HEK293T (cell line): ENCODE measurements at regions not wholly inside any gene's neighbourhood (a gene's known extent, or its start where the extent isn't known, plus 50 kb on each side); places are given as distances from the start of the nearest gene placed in this dataset.

Source experiments
- ELF4 ChIP-seq: fragments of 450-650 bp; IDR thresholded peaks from 2 replicates; pipeline ENCODE4 v1.6.1; 2017; ENCODE audit warnings: antibody characterized with exemption
- FOXK2 ChIP-seq: fragments of 450-650 bp; IDR thresholded peaks from 2 replicates; pipeline ENCODE4 v1.6.1; 2016; ENCODE audit warnings: mild to moderate bottlenecking
- L3MBTL2 ChIP-seq: fragments of 450-650 bp; conservative IDR thresholded peaks from 2 replicates; pipeline ENCODE4 v1.6.1; 2016; ENCODE audit warnings: mild to moderate bottlenecking
- SP1 ChIP-seq: fragments of 450-650 bp; IDR thresholded peaks from 2 replicates; pipeline ENCODE4 v1.6.1; 2017

- TF ChIP-seq L3MBTL2 (no peak), SP1 (no peak), ELF4 (no peak), FOXK2 (no peak)
These were observed 57.8 kb upstream of the CACNA2D1 start for GRCh38 chr7:82501346-82501745.
